IPS DF 19.7 (cell line): ENCODE measurements at regions not wholly inside any gene's neighbourhood (a gene's known extent, or its start where the extent isn't known, plus 50 kb on each side); places are given as distances from the start of the nearest gene placed in this dataset.
"Not testable (repeated sequence)": the region's sequence is repeated elsewhere in the genome, so short reads cannot be mapped to it uniquely, and the experiment has no call there.

Experiments
- DNase-seq: peaks from one replicate; pipeline ENCODE4 v3.0.0-alpha.2; 2013; ENCODE audit warnings: low read depth, low spot score

DNA sequence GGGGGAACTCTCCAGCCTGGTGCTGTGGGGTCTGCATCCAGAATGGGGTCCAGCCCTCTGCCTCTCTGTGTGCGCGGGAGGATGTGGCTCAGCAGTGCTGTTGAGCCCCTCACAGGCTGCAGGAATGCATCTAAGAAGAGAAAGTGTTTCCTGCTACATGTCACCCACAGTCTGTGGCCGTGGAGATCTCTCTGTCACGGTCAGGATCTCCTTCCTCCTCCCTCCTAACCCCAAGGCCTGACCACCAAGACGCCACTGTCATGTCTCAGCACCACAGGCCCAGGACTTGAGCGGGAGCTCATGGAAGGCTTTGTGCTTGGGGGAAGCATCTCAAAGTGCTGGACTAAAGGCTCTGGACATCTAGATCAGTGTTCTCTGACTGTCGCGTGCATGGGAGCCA, 90.1 kb downstream of the SREK1 start:
- no peak for DNase-seq

- DNase-seq: no peak
Measured at GRCh38 chr5:66238435-66238834, 94.3 kb downstream of the SREK1 start.

DNA sequence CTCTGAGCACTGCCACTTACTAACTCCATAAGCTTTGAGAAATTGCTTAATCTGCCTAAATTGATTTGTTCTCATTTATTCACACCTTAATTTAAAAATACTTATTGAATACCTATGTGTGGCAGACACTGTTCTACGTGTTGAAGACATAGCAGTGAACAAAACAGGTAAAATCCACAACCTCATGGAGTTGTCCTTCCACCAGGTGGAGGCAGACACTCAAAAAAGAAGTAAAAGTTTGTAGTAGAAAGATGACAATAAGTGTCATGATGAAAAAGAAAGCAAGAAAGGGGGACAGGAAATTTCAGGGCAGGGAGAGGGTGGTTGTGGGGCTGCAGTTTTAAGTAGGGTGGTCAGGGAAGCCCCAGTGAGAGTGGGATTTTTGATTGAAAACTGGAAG, 94.9 kb downstream of the SREK1 start:
- DNase-seq: no peak

DNA sequence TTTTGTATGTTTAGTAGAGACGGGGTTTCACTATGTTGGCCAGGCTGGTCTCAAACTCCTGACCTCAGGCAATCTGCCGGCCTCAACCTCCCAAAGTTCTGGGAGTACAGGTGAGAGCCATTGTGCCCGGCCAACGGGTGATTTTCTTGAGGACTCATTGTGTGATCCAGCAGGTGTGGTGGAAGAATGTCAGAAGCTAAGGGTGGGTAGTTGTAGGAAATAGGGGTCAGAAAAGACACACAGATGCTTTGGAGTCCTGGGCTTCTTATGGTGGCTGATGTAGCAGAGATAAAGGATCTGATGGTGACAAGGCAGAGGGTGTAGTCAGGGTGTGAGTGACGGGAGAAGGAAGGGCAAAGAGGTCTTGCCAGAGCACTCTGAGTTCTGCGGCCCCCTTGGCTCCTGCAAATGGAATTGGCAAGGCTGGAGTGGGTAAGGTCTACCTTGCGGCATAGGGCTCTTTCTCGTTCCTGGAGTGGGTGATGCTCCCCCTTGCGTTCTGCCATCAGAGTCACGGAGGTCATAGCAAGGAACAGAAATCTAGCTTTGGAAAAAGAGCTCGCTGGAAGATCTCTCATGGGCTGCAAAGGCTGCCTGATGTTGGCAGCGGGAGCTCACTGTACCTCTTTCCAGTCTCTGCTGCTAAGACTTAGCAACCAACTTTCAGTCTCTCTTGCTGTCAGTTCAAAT, 97.2 kb downstream of the SREK1 start:
- DNase-seq: no peak

DNA sequence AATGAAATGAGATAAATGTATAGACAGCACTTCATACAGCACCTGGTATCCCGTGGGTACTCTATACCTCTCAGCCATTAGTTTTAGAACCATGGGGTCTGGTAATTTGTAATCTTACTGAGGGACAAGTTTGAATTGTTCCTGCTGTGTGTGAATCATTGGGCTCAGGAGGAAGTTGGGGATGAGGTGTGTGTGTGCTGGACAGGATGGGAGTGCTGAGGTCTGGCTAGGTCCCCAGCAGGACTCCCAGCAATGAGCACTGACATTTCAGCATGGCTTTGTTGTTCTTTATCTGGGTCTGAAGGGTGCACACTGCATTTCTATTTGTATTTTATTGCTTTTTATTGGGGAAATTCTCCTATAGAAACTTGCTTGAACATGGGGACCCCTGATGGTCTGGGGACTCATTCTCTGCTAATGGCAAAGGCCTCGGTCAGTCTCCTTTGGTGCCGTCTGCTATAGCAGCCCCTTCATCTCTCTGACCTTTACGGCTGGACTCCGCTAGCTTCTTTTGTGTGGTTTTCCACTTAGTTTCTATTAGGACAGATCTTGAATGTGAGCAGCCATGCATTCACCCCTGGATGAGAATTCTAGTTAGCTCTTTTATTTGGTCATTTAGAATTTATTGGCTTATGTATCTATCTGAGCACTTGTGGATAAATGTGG, 98.1 kb downstream of the SREK1 start:
- no peak for DNase-seq

- no peak for DNase-seq
Measured at GRCh38 chr5:66246608-66247007, 102.5 kb downstream of the SREK1 start.

- DNase-seq: no peak
Measured at GRCh38 chr5:66247176-66247960, 103.3 kb downstream of the SREK1 start.

DNA sequence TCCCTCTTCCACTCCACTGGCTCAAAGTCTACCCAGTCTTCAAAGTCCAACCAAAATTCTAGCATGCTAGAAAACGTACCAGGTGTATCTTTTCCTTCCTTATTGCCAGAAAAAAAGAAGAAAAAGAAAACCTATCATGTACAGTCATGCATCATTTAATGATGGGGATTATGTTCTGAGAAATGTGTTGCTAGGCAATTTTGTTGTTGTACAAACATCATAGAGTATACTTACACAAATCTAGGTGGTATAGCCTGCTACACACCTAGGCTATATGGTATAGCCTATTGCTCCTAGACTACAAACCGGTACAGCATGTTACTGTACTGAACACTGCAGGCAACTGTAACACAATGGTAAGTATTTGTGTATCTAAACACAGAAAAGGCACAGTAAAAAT, 104.8 kb downstream of the SREK1 start:
- no peak for DNase-seq

GRCh38 chr5:66249920-66250319, 105.8 kb downstream of the SREK1 start:
- DNase-seq: no peak

- no peak for DNase-seq
Measured at GRCh38 chr5:66252849-66253248, 108.7 kb downstream of the SREK1 start.

- no peak for DNase-seq
Measured at GRCh38 chr5:66255714-66256113, 111.6 kb downstream of the SREK1 start.

GRCh38 chr5:66273121-66273520, 129.0 kb downstream of the SREK1 start:
- no peak for DNase-seq

GRCh38 chr5:66276986-66277385, 132.9 kb downstream of the SREK1 start:
- no peak for DNase-seq

GRCh38 chr5:66277981-66278380, 133.9 kb downstream of the SREK1 start:
- DNase-seq: no peak

DNA sequence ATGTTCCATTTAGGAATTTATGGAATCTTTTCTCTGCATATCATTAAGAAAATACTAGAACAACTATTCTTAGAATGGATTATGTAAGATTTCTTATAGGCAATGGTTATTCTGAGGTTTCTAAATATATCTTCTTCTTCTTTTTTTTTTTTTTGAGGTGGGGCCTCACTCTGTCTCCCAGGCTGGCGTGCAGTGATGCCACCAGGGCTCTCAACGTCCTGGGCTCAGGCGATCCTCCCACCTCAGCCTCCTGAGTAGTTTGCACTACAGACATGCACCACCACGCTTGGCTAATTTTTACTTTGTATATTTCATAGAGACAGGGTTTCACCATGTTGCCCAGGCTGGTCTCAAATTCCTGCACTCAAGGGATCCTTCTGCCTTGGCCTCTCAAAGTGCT, 137.2 kb downstream of the SREK1 start:
- no peak for DNase-seq

DNA sequence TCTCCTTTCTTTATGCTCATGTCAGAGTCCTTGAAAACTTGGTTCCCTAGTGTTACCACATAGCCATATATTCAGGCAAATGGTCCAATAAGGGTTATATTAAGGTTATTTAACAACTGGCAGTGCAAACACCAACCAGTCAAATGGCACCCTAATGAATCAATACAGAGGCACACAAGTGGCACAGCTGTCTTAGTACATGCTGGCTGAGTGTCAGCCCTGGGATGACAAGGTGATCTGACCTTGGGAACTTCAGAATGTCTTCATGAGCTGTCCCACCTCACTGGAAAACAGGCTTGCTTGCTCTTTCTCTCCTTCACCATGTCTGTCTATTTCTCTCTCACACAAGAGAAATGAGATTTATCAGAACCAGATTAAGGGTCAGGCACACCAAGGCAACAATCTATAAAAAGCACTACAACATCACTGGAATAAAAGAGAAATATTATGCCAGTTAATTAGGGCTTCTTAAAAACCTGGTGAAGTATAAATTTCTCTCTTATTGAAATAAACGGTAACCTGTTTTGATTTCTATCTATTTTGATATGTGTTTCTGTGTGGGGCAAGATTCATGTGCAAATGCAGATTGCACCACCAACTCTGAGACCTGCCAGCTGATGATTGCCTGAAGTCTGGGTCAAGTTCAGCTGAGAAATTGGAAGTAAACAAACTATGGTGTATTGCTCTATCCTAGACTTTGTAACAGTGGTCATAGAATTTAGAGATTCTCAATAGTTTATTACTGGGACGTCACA, 140.7 kb downstream of the SREK1 start:
- no peak for DNase-seq

- DNase-seq: no peak
Measured at GRCh38 chr5:66285343-66285922, 141.3 kb downstream of the SREK1 start.

DNA sequence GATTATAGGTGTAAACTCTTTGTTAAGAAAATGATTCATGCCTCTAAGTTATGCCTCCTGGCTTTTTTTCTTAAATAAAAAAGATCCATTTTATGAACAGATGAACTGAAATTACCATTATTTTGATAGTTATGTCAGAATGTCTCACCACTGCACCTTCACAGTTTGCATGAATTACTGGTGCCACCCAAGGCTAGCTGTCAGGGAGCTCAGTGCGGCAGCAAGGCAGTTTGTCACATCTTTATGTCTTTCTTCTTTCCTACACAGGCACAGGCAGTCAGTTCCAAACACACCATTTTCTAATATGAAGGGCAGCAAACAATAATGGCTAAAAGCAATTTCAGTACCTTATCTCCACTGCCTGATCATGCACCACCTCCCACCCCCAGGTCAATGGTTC, 147.7 kb downstream of the SREK1 start:
- no peak for DNase-seq

DNA sequence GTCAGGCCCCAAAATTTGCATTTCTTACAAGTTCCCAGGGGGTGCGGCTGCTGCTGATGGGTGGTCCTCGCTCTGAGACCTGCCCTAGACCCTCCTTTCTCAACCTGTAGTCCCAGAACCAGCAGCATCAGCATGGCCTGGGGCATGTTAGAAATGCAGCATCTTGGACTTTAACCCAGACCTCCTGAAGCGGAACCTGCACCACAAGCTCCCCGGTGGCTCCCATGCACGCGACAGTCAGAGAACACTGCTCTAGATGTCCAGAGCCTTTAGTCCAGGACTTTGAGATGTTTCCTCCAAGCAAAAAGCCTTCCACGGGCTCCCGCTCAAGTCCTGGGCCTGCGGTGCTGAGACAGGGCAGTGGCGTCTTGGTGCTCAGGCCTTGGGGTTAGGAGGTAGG, 149.8 kb downstream of the SREK1 start:
- not testable (repeated sequence) for DNase-seq

GRCh38 chr5:66299463-66299862, 155.4 kb downstream of the SREK1 start:
- no peak for DNase-seq

DNA sequence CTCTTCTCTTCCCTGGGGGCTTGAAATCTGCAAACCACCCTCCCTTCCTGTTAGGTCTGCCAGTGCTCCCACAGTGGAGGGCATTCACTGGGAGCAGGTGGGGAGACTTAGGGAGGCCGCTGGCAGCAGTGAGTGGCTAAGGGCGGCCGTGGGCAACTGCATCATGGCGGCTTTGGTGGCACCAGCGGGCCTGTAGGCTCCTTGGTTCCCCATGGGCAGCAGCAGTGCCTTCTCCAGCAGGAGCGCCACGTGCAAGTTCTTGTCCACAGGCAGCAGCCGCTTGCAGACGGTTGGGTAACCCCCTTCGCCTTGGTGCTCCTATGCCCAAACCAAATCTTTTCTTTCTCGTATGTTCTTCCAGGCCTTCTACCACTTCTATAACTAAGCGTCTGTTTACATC, 158.2 kb downstream of the SREK1 start:
- DNase-seq: no peak
